ENCODE measurements at regions not wholly inside any gene's neighbourhood (a gene's known extent, or its start where the extent isn't known, plus 50 kb on each side); places are given as distances from the start of the nearest gene placed in this dataset.

DNA sequence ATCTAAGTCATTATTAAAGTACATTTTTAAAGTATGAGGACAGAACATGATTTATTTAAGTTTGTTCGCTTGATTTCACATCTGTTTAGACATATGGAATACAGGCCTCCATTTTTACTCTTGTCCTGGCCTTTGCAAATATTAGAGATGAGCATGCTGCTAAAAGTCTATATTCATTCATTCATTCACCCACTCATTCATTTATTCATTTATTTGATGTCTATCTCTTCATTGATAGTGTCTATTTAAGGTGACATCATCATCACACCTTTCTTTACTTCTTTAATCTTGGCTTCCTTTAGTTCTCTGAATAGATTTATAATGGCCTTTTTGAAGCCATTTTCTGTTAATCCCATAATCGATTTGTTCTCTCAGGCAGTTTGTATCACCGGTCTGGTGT is 68.0 kb downstream of the THNSL1 start:
- TF ChIP-seq, protein P1, sequence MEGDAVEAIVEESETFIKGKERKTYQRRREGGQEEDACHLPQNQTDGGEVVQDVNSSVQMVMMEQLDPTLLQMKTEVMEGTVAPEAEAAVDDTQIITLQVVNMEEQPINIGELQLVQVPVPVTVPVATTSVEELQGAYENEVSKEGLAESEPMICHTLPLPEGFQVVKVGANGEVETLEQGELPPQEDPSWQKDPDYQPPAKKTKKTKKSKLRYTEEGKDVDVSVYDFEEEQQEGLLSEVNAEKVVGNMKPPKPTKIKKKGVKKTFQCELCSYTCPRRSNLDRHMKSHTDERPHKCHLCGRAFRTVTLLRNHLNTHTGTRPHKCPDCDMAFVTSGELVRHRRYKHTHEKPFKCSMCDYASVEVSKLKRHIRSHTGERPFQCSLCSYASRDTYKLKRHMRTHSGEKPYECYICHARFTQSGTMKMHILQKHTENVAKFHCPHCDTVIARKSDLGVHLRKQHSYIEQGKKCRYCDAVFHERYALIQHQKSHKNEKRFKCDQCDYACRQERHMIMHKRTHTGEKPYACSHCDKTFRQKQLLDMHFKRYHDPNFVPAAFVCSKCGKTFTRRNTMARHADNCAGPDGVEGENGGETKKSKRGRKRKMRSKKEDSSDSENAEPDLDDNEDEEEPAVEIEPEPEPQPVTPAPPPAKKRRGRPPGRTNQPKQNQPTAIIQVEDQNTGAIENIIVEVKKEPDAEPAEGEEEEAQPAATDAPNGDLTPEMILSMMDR (IDR thresholded peaks at IDR 0.05), result no peak
- TF ChIP-seq POLR2A (IDR thresholded peaks at IDR 0.05), result no peak
- TF ChIP-seq EP300 (IDR thresholded peaks at IDR 0.05; ENCODE audit: low read depth), result no peak
